ENCODE measurements at regions not wholly inside any gene's neighbourhood (a gene's known extent, or its start where the extent isn't known, plus 50 kb on each side); places are given as distances from the start of the nearest gene placed in this dataset.

- no peak for DNase-seq (ENCODE audit: extremely low read depth, insufficient read length)
- no peaks in the 10 kb centered on the region for H3K27me3 ChIP-seq (replicated peaks; ENCODE audit: control insufficient read depth, insufficient read depth, low read length)
- H3K36me3 ChIP-seq (ENCODE audit: control insufficient read depth, insufficient read depth, low read length), result no peaks in the 10 kb centered on the region
- no peak for TF ChIP-seq CTCF (IDR thresholded peaks at IDR 0.05; ENCODE audit: insufficient read depth, low read length, poor library complexity, severe bottlenecking)
- H3K4me3 ChIP-seq (replicated peaks; ENCODE audit: low read depth, low read length), result no peak overlapping the region
Observed at GRCh38 chr10:128744092-128744491, 617.9 kb upstream of the MKI67 start.

GRCh38 chr10:128744811-128745305, 618.6 kb upstream of the MKI67 start:
- no peaks in the 10 kb centered on the region for H3K36me3 ChIP-seq (ENCODE audit: control insufficient read depth, insufficient read depth, low read length)
- H3K27me3 ChIP-seq (replicated peaks; ENCODE audit: control insufficient read depth, insufficient read depth, low read length), result no peaks in the 10 kb centered on the region
- no peak overlapping the region for H3K4me3 ChIP-seq (replicated peaks; ENCODE audit: low read depth, low read length)
- TF ChIP-seq CTCF (IDR thresholded peaks at IDR 0.05; ENCODE audit: insufficient read depth, low read length, poor library complexity, severe bottlenecking), result no peak
- no peak for DNase-seq (ENCODE audit: extremely low read depth, insufficient read length)

GRCh38 chr10:128747582-128748346, 621.5 kb upstream of the MKI67 start:
- TF ChIP-seq CTCF (IDR thresholded peaks at IDR 0.05; ENCODE audit: insufficient read depth, low read length, poor library complexity, severe bottlenecking), result no peak
- DNase-seq (ENCODE audit: extremely low read depth, insufficient read length), result no peak
- Histone ChIP-seq H3K4me3 (replicated peaks; ENCODE audit: low read depth, low read length) (no peak overlapping the region), H3K27me3 (replicated peaks; ENCODE audit: control insufficient read depth, insufficient read depth, low read length) (no peaks in the 10 kb centered on the region), H3K36me3 (ENCODE audit: control insufficient read depth, insufficient read depth, low read length) (no peaks in the 10 kb centered on the region)

GRCh38 chr10:128751284-128751683, 625.1 kb upstream of the MKI67 start:
- no peak for DNase-seq (ENCODE audit: extremely low read depth, insufficient read length)
- Histone ChIP-seq H3K36me3 (ENCODE audit: control insufficient read depth, insufficient read depth, low read length) (no peaks in the 10 kb centered on the region), H3K27me3 (replicated peaks; ENCODE audit: control insufficient read depth, insufficient read depth, low read length) (no peaks in the 10 kb centered on the region), H3K4me3 (replicated peaks; ENCODE audit: low read depth, low read length) (no peak overlapping the region)
- TF ChIP-seq CTCF (IDR thresholded peaks at IDR 0.05; ENCODE audit: insufficient read depth, low read length, poor library complexity, severe bottlenecking), result no peak

- H3K27me3 ChIP-seq (replicated peaks; ENCODE audit: control insufficient read depth, insufficient read depth, low read length), result no peaks in the 10 kb centered on the region
- no peak overlapping the region for H3K4me3 ChIP-seq (replicated peaks; ENCODE audit: low read depth, low read length)
- no peak for TF ChIP-seq CTCF (IDR thresholded peaks at IDR 0.05; ENCODE audit: insufficient read depth, low read length, poor library complexity, severe bottlenecking)
- no peak for DNase-seq (ENCODE audit: extremely low read depth, insufficient read length)
- no peaks in the 10 kb centered on the region for H3K36me3 ChIP-seq (ENCODE audit: control insufficient read depth, insufficient read depth, low read length)
Observed at GRCh38 chr10:128751851-128752250, 625.6 kb upstream of the MKI67 start.

Measured in GM06990 (cell line).